ENCODE measurements at regions not wholly inside any gene's neighbourhood (a gene's known extent, or its start where the extent isn't known, plus 50 kb on each side); places are given as distances from the start of the nearest gene placed in this dataset.

- H3K4me3 ChIP-seq, result no peak overlapping the region
- no peaks in the 10 kb centered on the region for H3K36me3 ChIP-seq
- no peak for DNase-seq
- TF ChIP-seq CTCF (IDR thresholded peaks at IDR 0.05; ENCODE audit: borderline replicate concordance), result no peak
- H3K27me3 ChIP-seq (ENCODE audit: low read depth), result no peaks in the 10 kb centered on the region
- peaks cover 20% of the 10 kb centered on the region for H3K4me1 ChIP-seq
- no peaks in the 10 kb centered on the region for H3K9me3 ChIP-seq (replicated peaks)
- no peak overlapping the region for H3K27ac ChIP-seq (replicated peaks)
- intact Hi-C loops (cut with micrococcal nuclease), result no loop called here
Observed at GRCh38 chr3:107969525-107969924, 121.3 kb downstream of the CD47 start.

- H3K9me3 ChIP-seq (replicated peaks), result no peaks in the 10 kb centered on the region
- intact Hi-C loops (cut with micrococcal nuclease), result no loop called here
- no peak overlapping the region for H3K27ac ChIP-seq (replicated peaks)
- DNase-seq, result no peak
- H3K4me1 ChIP-seq, result peaks cover 19% of the 10 kb centered on the region
- H3K4me3 ChIP-seq, result no peak overlapping the region
- TF ChIP-seq CTCF (IDR thresholded peaks at IDR 0.05; ENCODE audit: borderline replicate concordance), result no peak
- H3K27me3 ChIP-seq (ENCODE audit: low read depth), result no peaks in the 10 kb centered on the region
- H3K36me3 ChIP-seq, result no peaks in the 10 kb centered on the region
Observed at GRCh38 chr3:107966276-107966675, 124.6 kb downstream of the CD47 start.

- intact Hi-C loops (cut with micrococcal nuclease), result no loop called here
- DNase-seq, result no peak
- no peak for TF ChIP-seq CTCF (IDR thresholded peaks at IDR 0.05; ENCODE audit: borderline replicate concordance)
- no peaks in the 10 kb centered on the region for H3K9me3 ChIP-seq (replicated peaks)
- no peak overlapping the region for H3K27ac ChIP-seq (replicated peaks)
- no peak overlapping the region for H3K4me3 ChIP-seq
- H3K36me3 ChIP-seq, result no peaks in the 10 kb centered on the region
- peaks cover 8% of the 10 kb centered on the region for H3K4me1 ChIP-seq
- H3K27me3 ChIP-seq (ENCODE audit: low read depth), result no peaks in the 10 kb centered on the region
Observed at GRCh38 chr3:107965136-107965655, 125.6 kb downstream of the CD47 start.

- Histone ChIP-seq H3K27ac (replicated peaks) (no peak overlapping the region), H3K4me3 (no peak overlapping the region), H3K27me3 (ENCODE audit: low read depth) (no peaks in the 10 kb centered on the region), H3K36me3 (no peaks in the 10 kb centered on the region), H3K4me1 (peaks cover 1% of the 10 kb centered on the region), H3K9me3 (replicated peaks) (no peaks in the 10 kb centered on the region)
- no peak for TF ChIP-seq CTCF (IDR thresholded peaks at IDR 0.05; ENCODE audit: borderline replicate concordance)
- intact Hi-C loops (cut with micrococcal nuclease), result no loop called here
- no peak for DNase-seq
Observed at GRCh38 chr3:107963581-107963980, 127.2 kb downstream of the CD47 start.

- Histone ChIP-seq H3K27me3 (ENCODE audit: low read depth) (no peaks in the 10 kb centered on the region), H3K4me1 (peaks cover 8% of the 10 kb centered on the region), H3K27ac (replicated peaks) (no peak overlapping the region), H3K9me3 (replicated peaks) (no peaks in the 10 kb centered on the region), H3K36me3 (no peaks in the 10 kb centered on the region), H3K4me3 (no peak overlapping the region)
- no peak for DNase-seq
- intact Hi-C loops (cut with micrococcal nuclease), result no loop called here
- TF ChIP-seq CTCF (IDR thresholded peaks at IDR 0.05; ENCODE audit: borderline replicate concordance), result no peak
Observed at GRCh38 chr3:107962946-107963345, 127.9 kb downstream of the CD47 start.

- H3K36me3 ChIP-seq, result no peaks in the 10 kb centered on the region
- no peak for TF ChIP-seq CTCF (IDR thresholded peaks at IDR 0.05; ENCODE audit: borderline replicate concordance)
- no peak overlapping the region for H3K4me3 ChIP-seq
- DNase-seq, result no peak
- H3K27ac ChIP-seq (replicated peaks), result no peak overlapping the region
- H3K27me3 ChIP-seq (ENCODE audit: low read depth), result no peaks in the 10 kb centered on the region
- peaks cover 17% of the 10 kb centered on the region for H3K4me1 ChIP-seq
- no peaks in the 10 kb centered on the region for H3K9me3 ChIP-seq (replicated peaks)
- intact Hi-C loops (cut with micrococcal nuclease), result no loop called here
Observed at GRCh38 chr3:107962037-107962436, 128.8 kb downstream of the CD47 start.
